ENCODE measurements at regions not wholly inside any gene's neighbourhood (a gene's known extent, or its start where the extent isn't known, plus 50 kb on each side); places are given as distances from the start of the nearest gene placed in this dataset.
A peak's percentile ranks its signal among the peaks of the same experiment; 100 is the strongest.
"Not testable (repeated sequence)": the region's sequence is repeated elsewhere in the genome, so short reads cannot be mapped to it uniquely, and the experiment has no call there.

DNA sequence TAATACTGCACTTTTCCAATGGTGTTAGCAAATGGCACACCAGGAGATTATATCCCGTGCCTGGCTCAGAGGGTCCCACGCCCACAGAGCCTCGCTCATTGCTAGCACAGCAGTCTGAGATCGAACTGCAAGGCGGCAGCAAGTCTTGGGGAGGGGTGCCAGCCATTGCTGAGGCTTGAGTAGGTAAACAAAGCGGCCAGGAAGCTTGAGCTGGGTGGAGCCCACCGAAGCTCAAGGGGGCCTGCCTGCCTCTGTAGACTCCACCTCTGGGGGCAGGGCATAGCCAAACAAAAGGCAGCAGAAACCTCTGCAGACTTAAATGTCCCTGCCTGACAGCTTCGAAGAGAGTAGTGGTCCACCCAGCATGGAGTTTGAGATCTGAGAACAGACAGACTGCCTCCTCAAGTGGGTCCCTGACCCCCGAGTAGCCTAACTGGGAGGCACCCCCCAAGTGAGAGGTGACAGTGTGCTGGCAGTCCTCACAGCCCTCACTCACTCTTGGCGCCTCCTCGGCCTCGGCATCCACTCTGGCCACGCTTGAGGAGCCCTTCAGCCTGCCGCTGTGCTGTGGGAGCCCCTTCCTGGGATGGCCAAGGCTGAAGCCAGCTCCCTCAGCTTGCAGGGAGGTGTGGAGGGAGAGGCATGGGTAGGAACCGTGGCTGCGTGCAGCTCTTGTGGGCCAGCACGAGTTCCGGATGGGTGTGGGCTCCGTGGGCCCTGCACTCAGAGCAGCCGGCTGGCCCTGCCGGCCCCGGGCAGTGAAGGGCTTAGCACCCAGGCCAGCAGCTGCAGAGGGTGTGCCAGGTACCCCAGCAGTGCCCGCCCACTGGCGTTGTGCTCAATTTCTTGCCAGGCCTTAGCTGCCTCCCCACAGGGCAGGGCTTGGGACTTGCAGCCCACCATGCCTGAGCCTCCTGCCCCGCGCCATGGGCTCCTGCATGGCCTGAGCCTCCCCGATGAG lies 188.0 kb downstream of the MMUT start:
- not testable (repeated sequence) for DNase-seq (ENCODE audit: low read depth)

DNA sequence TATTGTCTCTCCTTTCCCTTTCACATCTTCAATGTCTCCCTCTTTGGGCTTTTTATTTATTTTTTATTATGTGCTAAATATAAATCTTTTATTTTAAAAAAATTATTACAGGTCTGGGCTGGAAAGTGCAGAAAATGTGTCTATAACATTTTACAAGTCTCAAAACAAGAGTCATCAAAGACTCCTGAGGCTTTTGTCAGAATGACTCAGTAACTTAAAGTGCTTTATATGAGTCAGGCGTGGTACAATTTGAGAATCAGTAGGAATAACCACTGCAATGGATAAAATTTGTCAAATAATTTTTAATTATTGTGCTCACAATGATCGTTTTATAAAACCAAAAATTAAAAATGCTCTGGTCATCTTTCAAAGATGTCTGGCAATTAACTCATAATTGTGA lies 193.9 kb downstream of the MMUT start:
- peak; percentile 61 for DNase-seq (ENCODE audit: low read depth)

DNA sequence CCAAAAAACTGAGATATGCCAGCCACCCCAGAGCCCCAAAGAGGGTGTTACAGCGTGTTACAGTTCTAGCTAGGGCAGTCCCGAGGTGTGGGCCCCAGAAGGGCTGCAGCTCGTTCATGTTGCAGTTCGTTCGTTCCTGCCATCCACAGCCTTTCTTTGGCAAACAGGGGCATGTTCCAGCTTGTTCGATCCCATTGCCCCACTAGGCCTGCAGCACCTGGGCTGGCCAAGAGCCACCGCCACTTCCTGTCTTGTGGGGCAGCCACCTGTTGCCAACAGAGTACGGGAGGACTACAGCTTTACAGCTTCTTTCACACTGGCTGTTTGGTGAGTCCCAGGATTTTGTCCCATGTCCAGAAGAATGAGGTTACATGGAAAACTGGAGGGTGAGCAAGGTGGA lies 198.1 kb downstream of the MMUT start:
- DNase-seq (ENCODE audit: low read depth): no peak

- DNase-seq (ENCODE audit: low read depth): no peak
Measured at GRCh38 chr6:49264496-49264895, 198.6 kb downstream of the MMUT start.

- DNase-seq (ENCODE audit: low read depth): no peak
Measured at GRCh38 chr6:49257549-49257948, 205.5 kb downstream of the MMUT start.

- DNase-seq (ENCODE audit: low read depth): no peak
Measured at GRCh38 chr6:49255335-49255734, 207.7 kb downstream of the MMUT start.

DNA sequence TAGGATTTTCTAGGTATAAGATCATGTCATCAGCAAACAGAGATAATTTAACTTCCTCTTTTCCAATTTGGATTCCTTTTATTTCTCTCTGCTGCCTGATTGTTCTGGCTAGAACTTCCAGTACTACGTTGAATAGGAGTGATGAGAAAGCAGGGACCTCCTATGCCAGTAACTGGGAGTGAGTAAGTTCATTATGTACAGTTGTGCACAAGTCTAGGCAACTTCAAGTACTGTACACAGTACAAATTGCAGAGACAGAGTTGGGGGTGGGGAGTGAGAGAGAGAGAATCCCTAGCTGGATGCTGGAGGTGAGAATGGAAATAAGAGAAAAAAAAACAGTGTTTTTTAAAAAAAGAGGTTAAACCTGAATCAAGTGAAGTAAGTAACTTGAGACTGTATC lies 210.2 kb downstream of the MMUT start:
- DNase-seq (ENCODE audit: low read depth): no peak

DNA sequence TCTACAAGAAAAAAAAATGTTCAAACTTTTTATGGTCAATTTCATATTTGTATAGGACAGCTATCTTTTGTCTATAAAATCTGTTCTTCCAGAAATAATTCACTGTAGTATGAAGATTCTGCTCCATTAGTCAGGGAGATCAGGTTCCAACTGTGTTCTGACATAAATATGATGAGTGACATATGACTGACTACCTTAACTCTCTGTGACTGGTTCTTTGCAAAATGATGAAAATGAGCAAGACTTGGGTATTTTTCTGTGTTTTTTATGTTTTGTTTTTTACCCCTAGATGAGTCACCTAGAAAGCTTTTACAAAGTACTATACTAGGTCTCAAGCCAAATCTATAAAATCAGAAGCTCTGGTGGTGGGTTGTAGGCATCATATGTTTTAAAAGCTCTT lies 229.6 kb downstream of the MMUT start:
- DNase-seq (ENCODE audit: low read depth): peak; percentile 4

DNA sequence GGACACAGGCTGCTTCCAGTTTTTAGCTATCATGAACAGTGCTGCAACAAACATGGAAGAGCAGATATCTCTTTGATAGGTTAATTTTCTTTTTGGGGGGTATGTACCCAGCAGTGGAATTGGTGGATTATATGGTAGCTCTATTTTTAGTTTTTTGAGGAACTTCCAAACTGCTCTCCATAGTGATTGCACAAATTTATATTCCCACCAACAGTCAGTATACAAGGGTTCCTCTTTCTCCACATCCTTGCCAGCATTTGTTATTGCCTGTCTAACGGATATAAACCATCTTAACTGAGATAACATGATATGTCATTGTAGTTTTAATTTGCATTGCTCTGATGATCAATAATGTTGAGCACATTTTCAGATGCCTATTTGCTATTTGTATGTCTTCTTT lies 237.6 kb downstream of the MMUT start:
- DNase-seq (ENCODE audit: low read depth): no peak

DNA sequence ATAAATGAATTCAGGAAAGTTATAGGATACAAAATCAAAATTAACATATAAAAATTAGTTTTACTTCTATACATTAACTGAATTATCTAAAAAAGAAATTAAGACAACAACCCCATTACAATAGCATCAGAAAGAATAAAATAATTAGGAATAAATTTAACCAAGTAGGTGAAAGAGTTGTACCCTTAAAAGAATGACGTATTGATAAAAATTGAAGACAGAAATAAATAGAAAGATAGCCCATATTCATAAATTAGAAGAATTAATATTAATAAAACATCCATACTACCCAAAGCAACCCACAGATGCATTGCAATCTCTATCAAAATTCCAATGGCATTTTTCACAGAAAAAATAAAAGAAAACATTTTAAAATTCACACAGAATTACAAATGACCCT lies 242.8 kb downstream of the MMUT start:
- no peak for DNase-seq (ENCODE audit: low read depth)

GRCh38 chr6:49205526-49205925 lies 257.5 kb downstream of the MMUT start:
- DNase-seq (ENCODE audit: low read depth): no peak

DNA sequence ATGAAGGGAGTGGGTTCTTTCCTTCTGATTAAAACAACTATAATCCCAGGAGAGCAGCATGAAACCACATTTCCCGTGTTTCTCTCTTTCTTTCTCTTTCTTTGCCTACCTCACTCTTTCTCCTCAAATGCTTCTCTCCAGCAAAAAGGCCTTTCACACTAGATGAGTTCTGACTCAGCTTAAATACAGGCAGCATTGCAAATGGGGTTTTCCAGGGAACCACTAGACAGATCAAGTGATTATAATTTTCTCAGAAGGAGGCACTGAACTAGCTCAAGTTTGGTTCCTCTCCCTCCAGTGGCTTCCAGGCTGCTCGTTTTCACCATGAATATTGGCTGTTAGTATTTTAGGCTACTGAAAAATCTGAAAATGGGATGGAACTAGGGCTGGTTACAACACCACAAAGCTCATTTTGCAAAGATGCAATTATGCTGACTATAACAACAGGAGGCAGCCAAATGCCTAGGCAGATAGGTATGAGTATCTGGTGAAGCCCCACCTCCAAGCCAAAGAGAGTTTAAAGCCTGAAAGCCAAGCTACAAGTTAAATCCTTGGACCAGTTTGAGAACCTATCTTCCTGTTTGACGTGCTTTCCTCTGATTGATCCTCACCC lies 260.0 kb downstream of the MMUT start:
- DNase-seq (ENCODE audit: low read depth): peak; percentile 30

GRCh38 chr6:49198015-49198414 lies 265.0 kb downstream of the MMUT start:
- no peak for DNase-seq (ENCODE audit: low read depth)

DNA sequence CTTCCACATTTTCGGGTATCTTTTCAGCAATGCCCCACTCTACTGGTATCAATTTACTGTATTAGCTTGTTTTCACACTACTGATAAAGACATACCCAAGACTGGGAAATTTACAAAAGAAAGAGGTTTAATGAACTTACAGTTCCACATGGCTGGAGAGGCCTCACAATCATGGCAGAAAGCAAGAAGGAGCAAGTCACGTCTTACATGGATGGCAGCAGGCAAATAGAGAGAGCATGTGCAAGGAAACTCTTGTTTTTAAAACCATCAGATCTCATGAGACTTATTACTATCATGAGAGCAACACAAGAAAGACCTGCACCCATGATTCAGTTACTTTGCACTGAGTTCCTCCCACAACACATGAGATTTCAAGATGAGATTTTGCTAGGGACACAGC lies 300.7 kb downstream of the MMUT start:
- not testable (repeated sequence) for DNase-seq (ENCODE audit: low read depth)

DNA sequence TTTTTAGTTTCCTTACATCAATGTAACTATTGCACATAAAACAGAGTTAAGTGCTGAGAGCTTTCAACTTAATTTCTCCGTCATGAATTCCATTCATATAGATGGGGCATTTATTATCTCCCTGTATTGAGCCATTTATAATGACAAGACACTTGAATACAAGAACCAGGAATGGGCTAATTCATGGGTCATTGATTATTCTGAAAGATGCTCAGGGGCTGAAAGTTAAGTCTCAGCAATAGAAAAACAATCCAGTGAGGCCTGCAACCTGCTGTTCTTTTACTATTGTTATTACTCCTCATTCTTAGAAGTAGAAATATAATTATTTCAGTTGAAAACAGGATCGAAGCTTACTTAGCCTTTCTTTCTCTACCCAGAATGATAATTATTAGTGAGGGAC lies 307.7 kb downstream of the MMUT start:
- DNase-seq (ENCODE audit: low read depth): no peak

DNA sequence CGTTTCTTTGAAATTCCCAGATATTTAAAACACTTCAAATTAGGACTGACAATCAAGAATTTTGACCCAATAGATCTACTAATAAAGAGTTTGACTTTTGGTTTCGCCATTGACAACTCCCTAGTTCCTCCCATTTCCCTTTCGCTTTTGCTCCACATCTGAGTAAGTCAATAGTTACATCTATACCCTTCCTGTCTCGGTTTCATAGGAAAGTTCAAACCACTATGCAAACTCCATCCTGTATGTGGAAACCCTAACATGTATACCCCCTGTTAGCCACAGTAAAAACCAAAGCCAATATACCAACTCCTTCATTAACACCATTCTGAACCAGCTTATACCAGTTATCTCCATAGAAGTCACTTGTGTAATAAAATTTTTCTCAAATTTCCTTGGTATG lies 311.1 kb downstream of the MMUT start:
- DNase-seq (ENCODE audit: low read depth): peak; percentile 7

DNA sequence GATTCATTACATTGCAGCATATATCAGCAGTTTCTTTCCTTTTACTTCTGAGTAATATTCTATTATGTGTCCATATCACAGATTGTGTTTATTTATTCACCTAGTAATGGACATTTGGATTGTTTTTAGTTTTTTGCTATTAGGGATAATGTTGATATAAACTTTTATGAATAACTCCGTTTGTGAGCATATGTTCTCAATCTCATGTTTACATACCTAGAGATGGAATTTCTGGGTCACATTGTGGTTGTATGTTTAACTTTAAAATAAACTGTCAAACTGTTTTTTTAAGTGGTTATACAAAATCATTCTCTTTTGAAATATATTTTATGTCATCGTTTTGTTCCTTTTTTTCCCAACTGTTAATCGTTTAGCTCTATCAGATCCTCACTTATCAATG lies 311.6 kb downstream of the MMUT start:
- no peak for DNase-seq (ENCODE audit: low read depth)

GRCh38 chr6:49151033-49151432 lies 312.0 kb downstream of the MMUT start:
- DNase-seq (ENCODE audit: low read depth): no peak

DNA sequence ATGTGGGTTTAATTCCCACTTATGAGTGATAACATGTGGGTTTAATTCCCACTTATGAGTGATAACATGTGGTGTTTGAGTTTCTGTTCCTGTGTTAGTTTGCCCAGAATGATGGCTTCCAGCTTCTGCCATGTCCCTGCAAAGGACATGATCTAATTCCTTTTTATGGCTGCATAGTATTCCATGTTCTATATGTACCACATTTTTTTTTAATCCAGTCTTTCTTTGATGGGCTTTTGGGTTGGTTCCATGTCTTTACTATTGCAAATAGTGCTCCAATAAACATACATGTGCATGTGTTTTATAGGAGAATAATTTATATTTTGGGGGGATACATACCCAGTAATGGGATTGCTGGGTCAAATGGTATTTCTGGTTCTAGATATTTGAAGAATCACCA lies 317.8 kb downstream of the MMUT start:
- no peak for DNase-seq (ENCODE audit: low read depth)

GRCh38 chr6:49142421-49143151 lies 320.5 kb downstream of the MMUT start:
- no peak for DNase-seq (ENCODE audit: low read depth)

DNA sequence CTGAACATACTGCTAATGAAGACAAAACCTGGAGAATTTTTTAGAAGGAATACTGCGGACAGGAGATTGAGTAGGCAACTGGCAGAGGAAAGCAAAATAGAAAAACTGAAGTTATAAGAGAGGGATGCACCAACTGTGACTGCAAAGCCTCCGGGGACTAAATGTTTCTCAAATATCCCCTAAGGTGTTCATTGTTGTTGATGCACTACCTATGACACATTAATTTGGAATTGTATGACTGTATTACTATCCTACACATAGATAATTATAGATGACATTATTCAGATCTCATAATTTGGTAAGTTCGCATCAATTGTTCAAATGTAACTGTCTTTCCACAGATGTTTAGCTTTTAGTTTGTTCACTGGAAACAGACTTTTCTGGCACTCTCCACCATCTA lies 341.1 kb downstream of the MMUT start:
- DNase-seq (ENCODE audit: low read depth): no peak

GRCh38 chr6:49118478-49118877 lies 344.6 kb downstream of the MMUT start:
- DNase-seq (ENCODE audit: low read depth): peak; percentile 9

DNA sequence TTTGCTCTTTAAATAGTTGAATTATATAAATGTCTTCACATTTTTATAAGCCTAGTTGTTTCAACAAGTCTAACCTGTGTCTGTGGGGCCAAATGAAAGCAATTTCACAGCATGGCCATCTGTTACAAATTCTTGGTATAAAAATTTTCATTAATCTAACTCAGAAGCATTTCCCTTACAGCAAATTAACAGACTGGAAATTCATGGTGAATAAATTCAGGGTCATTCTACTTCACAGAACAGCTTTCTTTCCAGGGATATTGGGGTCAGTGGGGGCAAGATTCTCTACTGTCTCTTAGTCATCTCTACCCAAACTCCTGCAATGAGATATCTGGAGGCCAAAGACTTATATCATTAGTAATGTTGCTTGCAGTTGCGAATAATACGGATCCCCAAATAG lies 352.1 kb downstream of the MMUT start:
- no peak for DNase-seq (ENCODE audit: low read depth)

Data from M059J (cell line).